ENCODE measurements at regions not wholly inside any gene's neighbourhood (a gene's known extent, or its start where the extent isn't known, plus 50 kb on each side); places are given as distances from the start of the nearest gene placed in this dataset.

- TF ChIP-seq, protein P1, sequence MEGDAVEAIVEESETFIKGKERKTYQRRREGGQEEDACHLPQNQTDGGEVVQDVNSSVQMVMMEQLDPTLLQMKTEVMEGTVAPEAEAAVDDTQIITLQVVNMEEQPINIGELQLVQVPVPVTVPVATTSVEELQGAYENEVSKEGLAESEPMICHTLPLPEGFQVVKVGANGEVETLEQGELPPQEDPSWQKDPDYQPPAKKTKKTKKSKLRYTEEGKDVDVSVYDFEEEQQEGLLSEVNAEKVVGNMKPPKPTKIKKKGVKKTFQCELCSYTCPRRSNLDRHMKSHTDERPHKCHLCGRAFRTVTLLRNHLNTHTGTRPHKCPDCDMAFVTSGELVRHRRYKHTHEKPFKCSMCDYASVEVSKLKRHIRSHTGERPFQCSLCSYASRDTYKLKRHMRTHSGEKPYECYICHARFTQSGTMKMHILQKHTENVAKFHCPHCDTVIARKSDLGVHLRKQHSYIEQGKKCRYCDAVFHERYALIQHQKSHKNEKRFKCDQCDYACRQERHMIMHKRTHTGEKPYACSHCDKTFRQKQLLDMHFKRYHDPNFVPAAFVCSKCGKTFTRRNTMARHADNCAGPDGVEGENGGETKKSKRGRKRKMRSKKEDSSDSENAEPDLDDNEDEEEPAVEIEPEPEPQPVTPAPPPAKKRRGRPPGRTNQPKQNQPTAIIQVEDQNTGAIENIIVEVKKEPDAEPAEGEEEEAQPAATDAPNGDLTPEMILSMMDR (IDR thresholded peaks at IDR 0.05; ENCODE audit: insufficient read depth, low read length, poor library complexity, severe bottlenecking), result no peak
- no peak for TF ChIP-seq EZH2phosphoT487 (conservative IDR thresholded peaks at IDR 0.05; ENCODE audit: low read length)
These were observed 204.5 kb upstream of the RHOBTB1 start for GRCh38 chr10:61148451-61148850.

Measured in SU-DHL-6 (cell line).